Stimulated activated CD4-positive, alpha-beta T cell treated with anti-CD3 and anti-CD28 coated beads, Interleukin-12 subunit alpha, Interleukin-12 subunit beta, amount 100 ng/mL, for 24 hours (primary cell): ENCODE measurements at regions not wholly inside any gene's neighbourhood (a gene's known extent, or its start where the extent isn't known, plus 50 kb on each side); places are given as distances from the start of the nearest gene placed in this dataset.

Experiments
- DNase-seq, 2 experiments: peaks; one replicate each; pipeline ENCODE4 v3.0.0-alpha.2; 2020; ENCODE audit warnings: low read depth in 2 of 2

DNA sequence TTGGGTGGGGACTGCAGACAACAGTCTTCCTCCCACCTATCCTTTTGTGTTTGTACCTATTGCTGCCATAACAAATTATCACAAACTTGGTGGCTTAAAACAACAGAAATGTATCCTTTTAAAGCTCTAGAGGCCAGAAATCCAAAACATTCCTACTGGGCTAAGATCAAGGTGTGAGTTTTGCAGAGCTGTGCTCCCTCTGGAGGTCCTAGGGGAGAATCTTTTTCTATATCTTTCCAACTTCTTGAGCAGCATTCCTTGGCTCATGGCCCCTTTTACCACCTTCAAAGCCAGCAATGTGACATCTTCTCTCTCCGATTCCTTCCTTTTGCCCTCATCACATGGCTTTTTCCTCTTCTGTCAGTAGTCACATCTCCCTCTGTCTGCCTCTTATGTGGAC lies 190.6 kb downstream of the TTC8 start:
- DNase-seq: no peak

DNA sequence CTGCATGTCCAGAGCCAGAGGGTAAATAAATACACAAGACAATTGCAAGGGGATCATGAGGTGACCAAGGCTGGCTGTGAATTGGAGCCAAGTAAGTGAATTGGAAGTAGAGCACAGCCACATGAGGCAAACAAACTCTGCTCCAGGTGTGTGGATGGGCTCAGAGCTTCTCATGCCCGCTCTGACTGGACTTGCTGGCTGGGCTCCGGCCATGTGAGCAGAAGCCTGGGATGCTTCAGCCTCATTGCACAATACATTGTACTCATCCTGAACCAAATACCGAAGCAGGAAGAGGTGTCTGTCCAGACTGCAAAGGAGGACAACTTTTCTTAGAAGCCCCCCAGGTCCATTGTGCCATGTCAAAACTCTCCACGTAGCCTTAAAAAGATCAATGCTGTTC lies 193.0 kb downstream of the TTC8 start:
- DNase-seq: no peak

DNA sequence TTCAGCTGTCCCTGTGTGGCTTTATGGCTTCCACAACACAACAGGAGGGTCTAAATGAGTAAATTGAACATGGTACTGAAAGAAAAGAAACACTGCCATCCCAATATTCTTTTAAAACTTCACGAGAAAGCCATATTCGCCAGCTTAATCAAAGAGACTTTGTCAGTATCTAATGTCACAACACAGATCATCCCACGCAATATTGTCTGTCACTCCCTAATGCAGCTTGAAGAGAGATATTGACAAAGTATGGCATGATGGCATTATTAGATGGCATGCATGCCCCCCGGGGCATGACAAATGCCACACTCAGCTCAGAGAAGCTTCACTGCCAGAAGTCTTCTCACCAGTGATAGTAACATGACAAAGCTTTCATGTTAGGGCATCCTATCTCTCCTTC lies 197.8 kb downstream of the TTC8 start:
- no peak for DNase-seq

DNA sequence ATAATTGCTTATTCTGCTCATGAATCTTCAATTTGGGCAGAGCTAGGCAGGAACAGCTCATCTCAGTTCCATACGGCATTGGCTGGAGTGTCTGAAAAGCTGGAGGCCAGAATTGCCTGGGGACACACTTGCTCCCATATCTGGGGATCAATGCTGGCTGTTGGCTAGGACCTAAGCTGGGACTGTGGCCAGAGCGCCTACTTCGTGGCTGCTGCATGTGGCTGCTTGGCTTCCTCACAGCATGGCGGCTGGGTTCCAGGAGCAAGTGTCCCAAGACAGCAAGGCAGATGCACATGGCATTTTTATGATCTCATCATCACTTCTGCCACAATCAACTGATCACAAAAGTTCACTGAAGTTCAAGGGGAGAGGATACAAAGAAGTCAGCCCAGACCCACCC lies 200.2 kb downstream of the TTC8 start:
- DNase-seq: no peak

DNA sequence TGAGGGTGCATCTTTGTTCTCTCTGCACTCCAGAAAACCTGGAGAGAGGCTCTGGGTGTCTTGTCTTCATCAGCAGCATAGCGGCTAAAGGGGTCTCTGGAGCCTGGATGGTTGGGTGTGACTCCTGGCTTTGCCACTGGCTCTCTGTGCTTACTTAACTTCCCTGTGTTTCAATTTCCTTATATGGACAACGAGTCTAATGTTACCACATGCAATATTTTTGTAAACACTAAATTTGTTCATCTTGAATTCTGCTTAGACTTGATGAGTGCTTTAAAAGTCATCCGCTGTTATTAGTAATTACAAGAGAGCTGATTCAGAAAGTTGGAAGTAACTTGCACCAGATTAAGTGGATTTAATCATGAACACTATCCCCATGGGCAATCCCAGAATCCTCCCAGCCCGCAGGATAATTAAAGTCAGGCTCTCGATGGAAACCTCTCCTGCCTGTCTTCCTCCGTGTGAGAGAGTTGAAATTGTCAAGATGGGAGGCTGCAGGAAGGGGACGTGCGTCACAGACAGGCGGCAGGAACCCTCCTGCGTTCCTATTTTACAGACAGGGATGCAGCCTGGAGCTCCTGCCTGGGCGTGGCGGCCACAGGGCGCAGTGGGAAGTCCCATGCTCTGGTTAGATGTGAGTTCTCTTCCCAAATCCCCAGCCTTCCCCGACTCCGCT lies 201.2 kb downstream of the TTC8 start:
- DNase-seq: no peak

DNA sequence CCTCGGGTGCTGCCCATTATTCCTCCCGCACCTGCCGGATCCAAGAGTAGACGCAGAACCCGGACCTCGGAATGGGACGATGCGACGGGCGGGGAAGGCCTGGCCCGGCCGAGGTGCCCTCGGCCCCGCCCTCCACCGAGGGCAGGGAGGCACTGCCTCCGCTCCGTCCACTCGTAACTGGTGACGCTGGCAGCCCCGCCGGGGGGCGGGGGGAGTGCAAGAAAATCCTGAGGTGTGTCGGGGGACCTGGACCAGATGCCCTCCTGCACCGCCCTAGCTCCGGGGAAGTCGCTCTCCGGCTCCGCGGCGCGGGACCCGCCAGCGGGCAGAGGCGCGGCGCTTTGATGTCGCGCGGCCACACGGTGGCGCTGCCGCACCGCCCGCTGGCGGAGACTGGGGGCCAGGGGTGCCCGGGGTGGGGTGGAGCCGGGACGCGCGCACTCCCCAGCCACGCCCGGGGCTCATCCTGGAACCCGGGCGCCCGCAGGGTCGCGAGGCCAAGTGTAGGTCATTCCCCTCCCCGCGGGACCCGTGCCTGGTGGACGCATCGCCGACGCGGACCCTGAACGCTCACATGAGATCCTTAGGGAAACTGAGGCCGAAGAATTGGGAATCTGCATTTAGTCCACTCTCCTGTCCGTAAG lies 202.8 kb downstream of the TTC8 start:
- peak; percentile 23 to 48 for DNase-seq

DNA sequence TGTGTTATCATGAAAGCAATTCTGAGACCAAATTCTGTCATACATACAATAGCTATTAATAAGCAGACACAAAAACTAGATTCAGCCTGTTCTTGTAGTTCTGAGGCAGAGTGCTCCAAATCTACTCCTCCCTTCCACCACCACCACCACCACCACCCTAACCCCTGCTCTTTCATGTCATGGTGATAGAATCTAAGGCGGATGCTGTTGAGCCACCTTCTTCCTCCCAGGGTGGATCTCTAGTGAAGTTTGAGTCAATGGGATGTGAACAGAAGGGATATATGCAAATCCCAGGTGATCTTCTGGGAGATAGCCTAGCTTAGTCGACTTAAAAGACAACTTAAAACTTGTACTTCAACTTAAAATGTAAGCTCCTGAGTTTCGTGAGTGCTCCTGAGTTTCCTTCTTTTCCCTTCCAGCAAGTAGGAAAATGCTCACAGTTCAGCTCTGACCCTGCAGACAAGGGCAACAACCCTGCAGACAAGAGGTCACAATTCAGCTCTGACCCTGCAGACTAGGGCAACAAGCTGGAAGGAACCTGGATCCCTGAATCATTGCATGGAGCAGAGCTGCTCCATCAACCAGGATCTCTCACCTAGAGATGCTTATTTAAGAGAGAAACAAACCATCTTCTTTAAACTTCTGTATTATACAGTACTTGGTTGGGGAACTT lies 204.1 kb downstream of the TTC8 start:
- no peak for DNase-seq

DNA sequence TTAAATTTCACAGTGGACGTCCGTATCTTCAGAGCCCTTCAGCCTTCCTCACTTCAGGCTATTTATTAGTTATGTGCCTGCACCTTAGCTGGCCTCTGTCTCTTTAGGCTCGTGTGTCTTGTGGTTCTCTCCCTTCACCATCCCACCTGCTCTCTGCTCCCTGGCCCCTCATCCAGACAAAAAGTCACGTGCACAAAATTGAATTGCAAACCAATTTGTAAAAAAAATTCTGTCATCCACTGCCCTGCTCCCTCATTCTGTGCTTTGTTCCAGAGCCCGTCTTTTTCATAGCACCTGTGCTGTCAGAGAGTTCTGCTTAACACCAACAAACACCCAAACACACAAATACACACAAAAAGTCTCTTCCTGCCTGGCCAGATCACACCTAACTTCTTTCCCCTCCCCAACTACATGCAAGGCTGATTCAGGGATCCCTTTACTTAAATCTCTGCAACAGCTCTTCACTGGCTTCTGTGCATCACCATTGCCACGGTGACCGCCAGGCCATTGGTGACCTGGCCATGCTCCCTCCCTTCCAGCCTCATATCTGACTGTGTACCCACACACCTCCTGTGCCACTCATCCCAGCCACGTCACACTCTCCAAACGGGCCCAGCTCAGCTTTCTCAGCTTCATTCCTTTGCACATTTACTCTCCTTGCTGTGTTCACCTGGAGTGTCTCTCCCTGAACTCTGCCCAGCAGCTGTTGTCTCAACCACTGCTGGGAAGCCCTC lies 205.7 kb downstream of the TTC8 start:
- DNase-seq: no peak

DNA sequence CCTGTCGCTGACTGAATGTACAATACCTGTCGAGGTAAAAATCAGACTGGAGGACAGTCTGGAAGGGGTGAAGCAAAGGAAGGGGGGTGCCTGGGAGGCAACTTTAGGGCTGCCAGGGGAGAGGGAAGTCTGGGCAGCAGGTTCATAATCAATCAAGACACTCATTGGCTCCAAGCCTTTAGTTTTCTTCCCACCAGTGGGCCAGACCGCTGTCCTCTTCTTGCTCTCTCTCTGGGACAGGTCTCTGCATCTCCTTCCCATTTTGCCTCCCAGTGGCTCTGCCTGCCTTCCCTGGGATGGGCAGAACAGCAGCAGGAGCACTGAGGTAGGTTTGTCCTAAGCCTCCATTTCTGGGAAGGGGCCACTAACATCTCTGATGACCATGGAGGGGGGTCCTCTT lies 206.5 kb downstream of the TTC8 start:
- no peak for DNase-seq

DNA sequence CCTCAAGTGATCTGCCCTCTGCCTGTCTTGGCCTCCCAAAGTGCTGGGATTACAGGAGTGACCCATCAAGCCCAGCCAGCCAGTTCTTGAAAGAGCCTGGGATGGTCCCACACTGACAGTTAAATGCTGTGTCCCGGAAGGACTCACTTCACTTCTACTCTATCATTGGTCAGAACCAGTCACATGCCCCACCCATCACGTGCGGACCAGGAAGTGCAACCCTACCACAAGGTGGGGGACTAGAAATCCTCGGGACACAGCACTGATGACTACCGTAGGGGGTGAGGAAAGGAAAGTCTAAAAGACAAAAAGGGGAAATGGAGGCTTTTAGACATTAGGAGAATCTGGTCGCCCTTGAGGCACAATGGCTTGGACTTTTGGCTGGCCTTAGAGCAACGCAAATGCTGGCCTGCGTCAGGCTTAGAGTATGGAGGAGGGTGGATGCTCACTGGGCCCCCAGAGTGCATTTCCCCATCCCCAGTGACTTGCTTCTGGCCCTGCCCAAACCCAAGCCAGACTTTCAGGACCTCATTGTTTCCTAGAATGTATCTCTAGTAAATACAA lies 207.7 kb downstream of the TTC8 start:
- DNase-seq: no peak

DNA sequence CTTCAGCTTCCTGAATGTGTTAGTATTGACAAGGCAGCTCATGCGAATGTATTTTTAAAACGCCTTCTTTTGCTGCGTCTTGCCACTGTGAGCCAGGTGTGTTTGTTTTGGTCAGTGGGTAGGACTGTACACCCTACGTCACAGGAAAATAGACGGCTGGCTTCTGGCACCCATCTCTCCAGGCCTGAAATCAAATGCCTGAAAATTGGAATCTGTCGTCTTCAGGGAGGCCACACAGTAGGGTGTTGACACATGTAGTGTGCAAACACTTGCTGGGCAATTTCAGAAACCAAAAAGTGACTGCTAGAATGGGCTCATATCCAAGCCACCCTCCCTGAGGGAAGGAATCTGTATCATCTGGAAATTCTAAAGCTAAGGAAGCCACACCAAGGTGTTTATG lies 209.3 kb downstream of the TTC8 start:
- DNase-seq: no peak

DNA sequence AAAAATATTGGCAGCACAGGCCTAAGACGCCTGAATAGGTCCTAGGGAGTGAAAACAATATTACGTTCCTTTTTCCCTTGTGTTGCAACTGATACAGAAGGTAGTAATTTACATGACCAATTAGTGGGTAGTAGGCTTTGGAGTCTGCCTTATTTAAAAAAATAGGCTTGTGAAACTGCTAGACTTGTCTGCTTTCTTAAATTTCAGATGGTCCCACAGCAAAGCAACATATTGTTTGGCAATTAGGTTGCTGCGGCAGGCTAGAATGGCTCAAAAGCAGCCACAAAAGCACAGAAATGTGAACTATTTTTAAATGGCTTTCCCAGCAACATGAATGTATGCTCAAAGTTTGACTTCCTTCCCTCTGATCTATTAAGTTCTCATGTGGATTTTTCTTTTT lies 211.9 kb downstream of the TTC8 start:
- no peak for DNase-seq

DNA sequence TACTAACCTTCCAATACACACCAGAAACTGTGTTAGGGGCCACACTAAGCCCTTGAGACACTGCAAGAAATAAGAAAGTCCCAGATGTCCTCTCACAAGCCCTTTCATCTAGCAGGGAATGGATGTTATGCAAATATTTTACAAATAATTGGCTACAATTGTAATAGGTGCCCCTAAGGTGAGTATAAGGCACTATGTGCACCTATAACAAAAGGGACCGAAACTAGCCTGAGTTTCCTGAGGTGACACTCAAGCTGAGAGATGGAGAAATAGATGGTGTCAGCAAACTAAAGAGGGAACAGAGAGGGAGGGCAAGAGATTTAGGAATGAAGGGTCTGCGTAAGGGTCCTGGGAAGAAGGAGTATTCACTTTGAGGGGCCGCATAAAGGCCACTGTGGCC lies 212.6 kb downstream of the TTC8 start:
- DNase-seq: no peak

DNA sequence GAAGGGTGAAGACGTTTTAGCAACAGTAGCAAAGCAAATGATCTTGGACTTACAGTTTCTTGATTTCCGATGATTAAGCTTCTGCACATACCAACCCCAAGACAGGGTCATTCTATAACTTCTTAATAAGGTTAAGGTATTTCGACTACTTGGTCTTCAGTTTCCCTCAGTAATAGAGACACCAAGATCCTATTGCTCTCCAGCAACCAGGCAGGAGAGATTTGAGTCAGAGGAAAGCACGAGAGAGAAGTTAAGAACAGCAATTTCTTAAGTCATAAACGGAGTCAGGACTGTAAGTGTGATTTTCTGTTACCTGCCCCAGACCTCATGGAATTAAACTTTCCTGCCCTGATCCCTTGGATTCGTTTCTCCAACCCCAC lies 215.6 kb downstream of the TTC8 start:
- DNase-seq: no peak

DNA sequence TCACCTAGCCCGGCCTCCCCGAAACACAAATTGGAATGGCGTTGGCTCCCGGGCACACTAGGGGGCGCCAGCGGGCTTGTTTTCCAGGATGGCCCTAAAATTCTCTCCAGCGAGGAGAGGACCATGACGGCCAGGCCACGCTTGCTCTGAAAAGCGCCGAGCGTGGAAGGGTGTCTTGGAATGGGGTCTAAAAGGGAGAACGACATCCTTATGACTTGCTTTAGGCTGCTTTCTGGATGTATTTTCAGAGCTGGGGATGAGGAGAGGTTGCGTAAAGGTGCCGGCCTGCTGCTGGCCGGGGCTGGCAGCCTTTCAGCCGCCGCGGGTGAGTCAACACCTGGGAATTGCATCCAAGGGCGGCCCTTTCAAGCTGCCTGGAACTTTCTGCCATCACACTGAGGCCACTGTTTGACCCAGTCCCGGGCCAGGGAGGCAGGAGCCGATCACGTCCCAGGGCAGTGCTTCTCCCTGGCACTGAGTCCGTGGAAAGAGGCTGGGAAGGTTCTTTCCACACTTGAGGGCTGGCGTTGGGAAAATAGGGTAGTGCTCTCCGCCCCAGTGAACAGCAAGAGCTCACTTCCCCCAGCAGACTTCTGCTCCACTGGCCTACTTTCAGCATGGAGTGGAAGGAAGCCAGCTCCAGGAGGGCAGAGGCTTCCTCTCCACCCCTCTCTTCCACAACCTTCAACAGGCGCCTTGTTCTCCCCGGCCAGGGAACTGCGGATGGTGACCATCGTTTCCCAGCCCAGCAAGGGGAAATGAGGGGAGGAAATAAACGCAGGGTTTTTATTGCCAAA lies 216.2 kb downstream of the TTC8 start:
- peak; percentile 72 to 85 for DNase-seq

DNA sequence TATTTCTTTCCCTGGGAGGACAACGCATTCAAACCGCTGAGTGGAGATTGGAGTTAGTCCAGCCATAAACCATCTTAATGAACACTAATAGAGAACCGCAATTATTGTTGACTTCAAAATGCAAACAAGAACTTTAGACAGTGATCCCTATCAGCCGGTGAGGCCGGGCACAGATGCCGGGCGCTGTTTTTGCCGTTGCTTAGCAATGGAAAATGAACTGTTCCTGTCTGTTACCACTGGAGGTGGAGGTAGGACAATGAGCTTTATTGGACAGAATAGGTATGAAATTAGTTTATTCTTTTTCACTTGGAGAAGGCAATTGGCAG lies 216.8 kb downstream of the TTC8 start:
- no peak for DNase-seq

DNA sequence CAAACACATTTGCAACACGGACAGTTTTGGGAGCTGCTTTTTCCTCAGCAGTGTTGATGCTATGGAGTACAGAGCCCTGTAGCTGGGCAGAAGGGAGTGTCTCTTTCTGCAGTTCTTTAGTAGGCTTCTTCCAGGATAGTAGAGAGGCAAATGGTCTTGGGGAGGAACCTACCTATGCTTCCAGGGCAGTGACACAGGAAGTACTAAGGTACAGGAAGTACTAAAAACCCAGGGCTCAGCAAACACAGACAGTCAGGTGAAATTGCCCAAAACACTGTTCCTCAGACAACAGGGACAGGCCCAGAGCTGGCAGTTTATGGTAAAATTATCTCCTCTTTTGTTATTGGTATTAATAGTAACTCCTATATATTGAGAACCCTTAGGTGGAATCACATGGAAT lies 217.6 kb downstream of the TTC8 start:
- DNase-seq: no peak

DNA sequence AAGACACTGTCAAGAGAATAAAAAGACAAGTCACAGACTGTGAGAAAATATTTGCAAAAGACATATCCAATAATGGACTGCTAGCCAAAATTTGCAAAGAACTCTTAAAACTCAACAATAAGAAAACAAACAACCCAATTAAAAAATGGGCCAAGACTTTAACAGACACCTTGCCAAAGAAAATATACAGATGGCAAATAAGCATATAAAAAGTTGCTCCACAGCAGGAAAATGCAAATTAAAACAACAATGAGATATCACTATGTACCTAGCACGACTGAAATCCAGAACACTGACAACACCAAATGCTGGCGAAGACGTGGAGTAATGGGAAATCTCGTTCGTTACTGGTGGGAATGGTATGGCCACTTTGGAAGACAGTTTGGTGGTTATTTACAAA lies 228.9 kb downstream of the TTC8 start:
- no peak for DNase-seq

DNA sequence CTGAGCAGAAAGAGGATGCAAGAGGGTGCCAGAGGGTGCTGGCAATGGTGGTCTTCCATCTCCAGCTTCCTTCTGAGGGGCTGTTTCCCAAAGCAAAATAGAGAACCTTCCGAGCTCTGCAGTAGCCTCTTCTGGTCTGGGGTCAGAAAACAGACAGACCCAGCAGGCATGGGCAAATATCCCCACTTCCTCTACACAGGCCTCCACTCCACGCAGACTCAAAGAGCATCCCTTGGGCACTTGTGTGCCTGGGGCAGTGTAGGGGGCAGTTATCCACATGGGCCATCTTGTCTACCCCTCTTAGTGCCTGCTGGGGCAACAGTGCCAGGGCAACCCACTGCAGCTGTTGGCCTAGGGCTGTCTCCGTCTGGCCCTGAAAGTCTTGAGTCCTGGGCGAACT lies 231.9 kb downstream of the TTC8 start:
- DNase-seq: no peak

DNA sequence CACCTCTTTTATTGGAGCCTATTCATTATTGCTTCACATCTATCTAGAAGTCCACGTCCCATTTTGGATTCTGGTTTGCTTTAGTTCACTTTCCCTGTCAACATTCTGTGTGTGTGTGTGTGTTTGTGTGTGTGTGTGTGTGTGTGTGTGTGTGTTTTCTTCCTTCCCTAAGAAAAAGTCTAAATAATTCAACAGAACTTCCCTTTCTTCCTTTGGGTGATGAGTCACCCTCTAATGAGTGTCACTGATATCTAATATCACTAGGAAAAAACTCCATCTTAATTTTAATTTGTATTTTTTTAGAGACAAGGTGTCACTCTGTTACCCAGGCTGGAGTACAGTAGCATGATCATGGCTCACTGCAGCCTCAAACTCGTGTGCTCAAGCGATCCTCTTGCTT lies 234.2 kb downstream of the TTC8 start:
- DNase-seq: no peak

DNA sequence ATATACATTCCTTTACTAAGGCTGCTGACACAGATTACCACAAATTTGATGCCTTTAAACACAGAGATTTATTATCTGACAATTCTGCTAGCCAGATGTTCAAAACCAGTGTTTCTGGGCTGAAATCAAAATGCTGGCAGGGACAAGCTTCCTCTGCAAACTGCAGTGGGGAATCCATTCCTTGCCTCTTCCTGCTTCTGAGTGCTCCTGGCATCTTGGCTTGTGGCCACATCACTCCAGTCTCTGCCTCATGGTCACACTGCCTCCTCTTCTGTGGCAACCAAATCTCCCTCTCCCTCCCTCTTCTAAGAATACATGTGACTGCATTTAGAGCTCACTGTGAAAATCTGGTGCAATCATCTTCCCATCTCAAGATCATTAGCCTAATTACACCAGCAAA lies 235.7 kb downstream of the TTC8 start:
- no peak for DNase-seq

DNA sequence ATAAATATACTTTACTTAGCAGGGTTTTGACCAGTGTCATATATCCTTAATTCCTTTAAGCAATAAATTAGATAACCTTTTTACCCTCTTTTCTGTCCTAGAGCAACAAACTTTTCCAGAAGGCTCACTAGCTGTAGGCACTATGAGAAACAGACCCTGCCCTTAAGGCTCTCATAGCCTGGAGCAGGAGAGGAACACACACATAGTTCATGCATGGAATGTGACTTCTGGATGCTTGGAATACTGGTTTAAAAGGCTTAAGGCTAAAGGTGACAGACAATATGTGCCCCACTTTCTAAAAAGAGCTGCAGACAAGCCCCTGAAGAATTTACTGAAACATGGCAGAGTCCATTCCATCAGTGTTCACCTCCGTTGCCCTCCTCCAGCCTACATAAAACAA lies 237.2 kb downstream of the TTC8 start:
- no peak for DNase-seq
